DOHH2 (cell line): ENCODE measurements at regions not wholly inside any gene's neighbourhood (a gene's known extent, or its start where the extent isn't known, plus 50 kb on each side); places are given as distances from the start of the nearest gene placed in this dataset.

Experiments used
- H3F3A ChIP-seq: fragments of 200-600 bp; sonication (generic), shearing (Covaris generic); 2 replicates; pipeline ENCODE4 v1.6.0; 2016; ENCODE audit warnings: antibody characterized with exemption, mild to moderate bottlenecking; ENCODE audit not compliant: control insufficient read depth, insufficient read depth
- H3K27ac ChIP-seq: fragments of 200-600 bp; sonication (generic); 2 replicates; pipeline ENCODE4 v1.5.1; 2014; ENCODE audit warnings: low read depth, mild to moderate bottlenecking, low read length, moderate library complexity
- H3K27me3 ChIP-seq: fragments of 200-600 bp; sonication (generic); 2 replicates; pipeline ENCODE4 v1.6.1; 2014; ENCODE audit warnings: mild to moderate bottlenecking, low read length, mixed read lengths; ENCODE audit not compliant: control insufficient read depth
- H3K36me3 ChIP-seq: fragments of 200-600 bp; sonication (generic); 2 replicates; pipeline ENCODE4 v1.6.1; 2014; ENCODE audit warnings: mild to moderate bottlenecking, low read length, moderate library complexity, mixed read lengths; ENCODE audit not compliant: control insufficient read depth
- H3K4me1 ChIP-seq: fragments of 200-600 bp; sonication (generic); 2 replicates; pipeline ENCODE4 v1.6.1; 2014; ENCODE audit warnings: mild to moderate bottlenecking, low read length, mixed read lengths; ENCODE audit not compliant: control insufficient read depth
- H3K4me2 ChIP-seq: fragments of 200-600 bp; sonication (generic); 2 replicates; pipeline ENCODE4 v1.6.0; 2014; ENCODE audit warnings: mild to moderate bottlenecking, low read length, moderate library complexity
- H3K4me3 ChIP-seq: fragments of 200-600 bp; sonication (generic); 2 replicates; pipeline ENCODE4 v1.5.1; 2014; ENCODE audit warnings: mild to moderate bottlenecking, low read length, mixed read lengths
- H3K79me2 ChIP-seq: fragments of 200-600 bp; sonication (generic); 2 replicates; pipeline ENCODE4 v1.6.1; 2014; ENCODE audit warnings: mild to moderate bottlenecking, low read length, mixed read lengths; ENCODE audit not compliant: control insufficient read depth
- H3K9me2 ChIP-seq: fragments of 200-600 bp; sonication (generic); replicated peaks from 2 replicates; pipeline ENCODE4 v1.6.1; 2014; ENCODE audit warnings: mild to moderate bottlenecking, low read length, mixed read lengths; ENCODE audit not compliant: control insufficient read depth
- H3K9me3 ChIP-seq: fragments of 200-600 bp; sonication (generic); 2 replicates; pipeline ENCODE4 v1.6.1; 2014; ENCODE audit warnings: antibody characterized with exemption, low read length, mixed read lengths; ENCODE audit not compliant: control insufficient read depth, insufficient read depth
- H4K20me1 ChIP-seq: fragments of 200-600 bp; sonication (generic); 2 replicates; pipeline ENCODE4 v1.6.0; 2014; ENCODE audit warnings: low read depth, mild to moderate bottlenecking, antibody characterized with exemption, low read length, moderate library complexity; ENCODE audit not compliant: control insufficient read depth, insufficient read depth
- EZH2phosphoT487 ChIP-seq: fragments of 200-600 bp; sonication (generic); IDR thresholded peaks from 2 replicates; pipeline ENCODE4 v1.6.1; 2017; ENCODE audit warnings: borderline replicate concordance, mild to moderate bottlenecking, antibody characterized with exemption, low read length, moderate library complexity, mixed read lengths
- TF ChIP-seq, protein P1 (sequence below): fragments of 200-600 bp; sonication (generic); IDR thresholded peaks from one replicate; pipeline ENCODE4 v1.5.1; 2014; ENCODE audit warnings: antibody characterized with exemption, mild to moderate bottlenecking, low read depth, low read length; ENCODE audit not compliant: poor library complexity, severe bottlenecking

DNA sequence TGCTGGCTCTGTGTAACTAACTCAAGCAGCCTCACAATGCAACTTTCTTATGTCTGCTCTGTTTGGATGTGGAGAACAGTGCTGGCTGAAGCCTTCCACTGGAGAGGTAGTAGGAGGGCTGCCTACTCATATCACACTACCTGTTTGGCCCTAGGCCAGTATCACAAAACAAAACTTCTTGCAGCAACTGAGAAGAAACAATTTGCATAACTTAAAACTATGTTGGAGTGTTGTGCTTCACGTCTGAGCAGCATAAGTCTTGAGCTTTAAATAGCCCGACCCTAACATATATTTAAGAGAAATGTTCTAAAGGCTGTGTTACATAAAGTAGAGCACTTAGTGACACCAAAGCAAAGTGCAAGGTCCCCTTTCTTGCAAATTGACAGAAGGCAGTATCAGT lies 204.9 kb upstream of the ACVR2A start:
- Histone ChIP-seq H3K9me2 (no peaks in the 10 kb centered on the region), H3F3A (no peaks in the 10 kb centered on the region)

DNA sequence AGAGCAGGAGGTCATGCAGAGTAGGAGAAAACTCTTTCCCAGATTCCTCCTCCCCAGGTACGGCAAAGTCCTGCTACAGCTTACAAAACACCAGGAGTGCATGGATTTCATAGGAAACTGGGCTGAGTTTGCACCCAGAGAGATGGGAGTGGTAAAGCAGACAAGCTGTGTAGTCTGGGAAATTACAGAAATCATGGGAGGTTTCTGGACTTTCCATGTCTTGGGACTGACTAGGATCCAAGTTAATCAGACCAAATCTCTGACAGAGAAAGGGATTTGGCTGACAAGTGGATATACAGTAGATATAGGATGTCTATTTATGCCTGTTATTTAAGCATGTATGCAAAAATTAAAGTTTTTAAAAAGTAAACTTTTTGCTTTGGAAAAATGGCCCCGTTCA lies 205.4 kb upstream of the ACVR2A start:
- Histone ChIP-seq H3K4me1 (no peaks in the 10 kb centered on the region), H3K9me2 (no peaks in the 10 kb centered on the region), H3K27ac (no peak overlapping the region), H3K36me3 (no peaks in the 10 kb centered on the region), H3K4me2 (no peak overlapping the region), H3K27me3 (no peaks in the 10 kb centered on the region), H4K20me1 (no peaks in the 10 kb centered on the region), H3F3A (no peaks in the 10 kb centered on the region), H3K9me3 (no peaks in the 10 kb centered on the region), H3K4me3 (no peak overlapping the region), H3K79me2 (no peaks in the 10 kb centered on the region)
- TF ChIP-seq EZH2phosphoT487, result no peak
- TF ChIP-seq, protein P1, sequence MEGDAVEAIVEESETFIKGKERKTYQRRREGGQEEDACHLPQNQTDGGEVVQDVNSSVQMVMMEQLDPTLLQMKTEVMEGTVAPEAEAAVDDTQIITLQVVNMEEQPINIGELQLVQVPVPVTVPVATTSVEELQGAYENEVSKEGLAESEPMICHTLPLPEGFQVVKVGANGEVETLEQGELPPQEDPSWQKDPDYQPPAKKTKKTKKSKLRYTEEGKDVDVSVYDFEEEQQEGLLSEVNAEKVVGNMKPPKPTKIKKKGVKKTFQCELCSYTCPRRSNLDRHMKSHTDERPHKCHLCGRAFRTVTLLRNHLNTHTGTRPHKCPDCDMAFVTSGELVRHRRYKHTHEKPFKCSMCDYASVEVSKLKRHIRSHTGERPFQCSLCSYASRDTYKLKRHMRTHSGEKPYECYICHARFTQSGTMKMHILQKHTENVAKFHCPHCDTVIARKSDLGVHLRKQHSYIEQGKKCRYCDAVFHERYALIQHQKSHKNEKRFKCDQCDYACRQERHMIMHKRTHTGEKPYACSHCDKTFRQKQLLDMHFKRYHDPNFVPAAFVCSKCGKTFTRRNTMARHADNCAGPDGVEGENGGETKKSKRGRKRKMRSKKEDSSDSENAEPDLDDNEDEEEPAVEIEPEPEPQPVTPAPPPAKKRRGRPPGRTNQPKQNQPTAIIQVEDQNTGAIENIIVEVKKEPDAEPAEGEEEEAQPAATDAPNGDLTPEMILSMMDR, result no peak

More for the DNA sequence above, 204.9 kb upstream of the ACVR2A start:
- Histone ChIP-seq H3K4me3 (no peak overlapping the region), H3K4me1 (no peaks in the 10 kb centered on the region), H3K9me3 (no peaks in the 10 kb centered on the region), H3K27me3 (no peaks in the 10 kb centered on the region), H3K27ac (no peak overlapping the region), H3K36me3 (no peaks in the 10 kb centered on the region), H3K4me2 (no peak overlapping the region), H3K79me2 (no peaks in the 10 kb centered on the region), H4K20me1 (no peaks in the 10 kb centered on the region)
- no peak for TF ChIP-seq EZH2phosphoT487
- TF ChIP-seq, protein P1, result no peak

DNA sequence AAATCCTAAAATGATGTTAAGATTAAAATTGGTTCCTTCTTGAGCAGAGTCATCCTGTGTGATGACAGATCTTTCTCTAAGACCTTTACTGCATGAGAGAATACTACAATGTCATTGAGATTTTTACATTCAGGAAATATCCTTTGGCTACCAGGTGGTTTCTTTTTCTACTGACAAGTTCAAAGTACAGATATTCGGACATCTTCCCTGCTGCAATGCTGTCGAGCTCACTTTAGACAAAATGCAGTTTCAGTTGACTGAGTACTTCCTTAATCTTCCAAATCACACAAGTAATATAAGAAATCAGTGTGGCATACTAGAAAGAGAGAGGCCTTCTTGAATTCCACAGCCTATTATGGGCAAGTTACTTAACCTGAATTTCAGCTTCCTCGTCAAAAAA lies 207.9 kb upstream of the ACVR2A start:
- Histone ChIP-seq H3K4me1 (no peaks in the 10 kb centered on the region), H3F3A (no peaks in the 10 kb centered on the region), H3K36me3 (no peaks in the 10 kb centered on the region), H3K4me2 (no peak overlapping the region), H4K20me1 (no peaks in the 10 kb centered on the region), H3K4me3 (no peak overlapping the region), H3K79me2 (no peaks in the 10 kb centered on the region), H3K27me3 (no peaks in the 10 kb centered on the region), H3K9me2 (no peaks in the 10 kb centered on the region), H3K27ac (no peak overlapping the region), H3K9me3 (no peaks in the 10 kb centered on the region)
- TF ChIP-seq EZH2phosphoT487, result no peak
- TF ChIP-seq, protein P1, result no peak
